AG09309 (cell line): ENCODE measurements at regions not wholly inside any gene's neighbourhood (a gene's known extent, or its start where the extent isn't known, plus 50 kb on each side); places are given as distances from the start of the nearest gene placed in this dataset.

ENCODE experiments used
- DNase-seq: peaks from one replicate; pipeline ENCODE4 v3.0.0-alpha.2; 2010; ENCODE audit warnings: low read depth
- H3K4me3 ChIP-seq: 2 replicates; pipeline ENCODE4 v1.5.1; 2011; ENCODE audit warnings: mild to moderate bottlenecking, low read depth, low read length, moderate library complexity; ENCODE audit not compliant: control insufficient read depth
- CTCF ChIP-seq: IDR thresholded peaks from 2 replicates; pipeline ENCODE4 v1.5.1; 2011; ENCODE audit warnings: mild to moderate bottlenecking, low read depth, low read length, inconsistent platforms; ENCODE audit not compliant: insufficient read depth, control insufficient read depth; ENCODE audit errors: missing control alignments

DNA sequence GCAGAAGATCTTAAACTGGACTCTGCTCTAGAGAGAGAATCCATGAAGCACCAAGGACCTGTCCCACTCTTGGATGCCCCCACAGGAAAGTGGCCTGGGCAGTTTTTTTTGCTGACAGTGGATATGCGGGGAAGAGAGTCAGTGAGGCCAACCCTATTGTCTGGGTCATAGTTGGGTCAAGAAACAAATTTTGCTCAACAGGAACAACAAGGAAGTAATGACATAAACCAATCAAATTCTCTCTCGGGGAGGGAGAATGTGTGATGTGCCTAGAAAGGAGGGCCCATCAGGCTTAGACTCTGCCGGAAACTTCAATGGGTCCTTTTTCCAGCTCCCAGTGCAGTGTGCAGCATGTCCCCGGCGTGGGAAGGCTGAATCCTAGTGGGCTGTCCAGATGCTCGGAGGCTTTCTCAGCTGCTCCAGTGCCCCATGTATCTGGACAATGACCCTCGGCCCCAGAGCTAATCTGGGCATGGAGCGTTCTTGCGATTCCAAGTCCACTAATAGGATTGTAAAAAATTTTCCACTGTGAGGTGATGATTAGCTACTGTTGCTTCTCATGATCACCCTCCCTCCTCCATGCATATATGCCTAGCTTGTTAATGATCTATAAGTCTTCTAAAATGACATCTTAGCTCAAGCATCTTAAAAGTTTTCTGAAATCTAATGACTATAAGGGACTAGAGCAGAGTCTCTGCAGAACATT lies 101.0 kb downstream of the SNX19 start:
- no peak for TF ChIP-seq CTCF
- H3K4me3 ChIP-seq, result no peak overlapping the region
- DNase-seq, result no peak

- DNase-seq, result no peak
- H3K4me3 ChIP-seq, result no peak overlapping the region
- TF ChIP-seq CTCF, result no peak
Measured at GRCh38 chr11:130815956-130816355, 100.3 kb downstream of the SNX19 start.

GRCh38 chr11:130816546-130817329 lies 99.5 kb downstream of the SNX19 start:
- H3K4me3 ChIP-seq, result no peak overlapping the region
- DNase-seq, result peak; percentile 43
- no peak for TF ChIP-seq CTCF

DNA sequence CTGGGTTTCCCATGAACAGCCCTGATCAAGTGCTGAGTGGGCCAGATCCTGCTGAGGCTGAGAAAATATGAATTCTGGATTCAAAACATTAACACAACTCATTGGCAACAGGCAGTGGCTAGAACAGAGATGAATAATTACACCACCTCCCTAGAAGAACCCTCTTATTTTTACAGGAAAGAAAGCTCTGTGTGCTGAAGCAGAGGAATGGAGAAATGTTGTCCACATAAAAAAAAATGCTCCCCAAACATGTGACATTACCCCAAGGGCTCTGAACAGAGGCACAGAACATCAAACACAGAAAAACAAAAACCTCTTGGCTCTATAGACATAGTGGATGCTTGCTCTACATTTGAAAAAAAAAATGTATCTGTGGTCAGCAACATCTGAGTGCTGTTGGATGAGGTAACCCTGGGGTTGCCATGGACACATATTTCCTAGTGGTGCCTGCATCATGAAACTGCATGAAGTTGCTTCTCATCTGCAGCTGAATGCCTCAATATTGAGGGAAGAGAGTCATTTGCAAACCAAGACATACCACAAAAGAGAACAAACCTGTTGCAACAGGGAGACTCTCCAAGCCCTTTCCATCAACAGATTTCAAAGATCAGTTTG lies 98.8 kb downstream of the SNX19 start:
- TF ChIP-seq CTCF, result no peak
- peak; percentile 52 for DNase-seq

DNA sequence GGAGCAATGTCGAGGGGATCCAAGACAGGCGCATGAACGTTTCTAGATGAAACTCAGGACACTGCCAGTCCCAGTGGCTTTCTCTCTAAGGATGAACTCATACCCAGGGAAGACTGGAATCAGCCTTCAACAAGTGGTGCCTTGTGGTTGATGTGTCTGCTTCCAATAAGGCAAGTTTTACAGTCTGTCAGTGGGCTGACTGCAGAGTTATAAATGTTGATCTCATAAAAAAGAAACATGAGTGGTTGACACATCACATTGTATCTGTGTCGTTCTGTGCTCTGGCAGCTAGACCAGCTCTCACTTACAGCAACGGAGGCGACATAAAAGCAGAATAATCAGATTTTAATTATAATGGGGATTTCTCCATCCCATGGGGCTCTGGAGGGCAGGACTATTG lies 96.7 kb downstream of the SNX19 start:
- peak; percentile 62 for DNase-seq
- no peak overlapping the region for H3K4me3 ChIP-seq
- TF ChIP-seq CTCF, result no peak

More for the DNA sequence above, 98.8 kb downstream of the SNX19 start:
- no peak overlapping the region for H3K4me3 ChIP-seq
